AG04449 (cell line): ENCODE measurements at regions not wholly inside any gene's neighbourhood (a gene's known extent, or its start where the extent isn't known, plus 50 kb on each side); places are given as distances from the start of the nearest gene placed in this dataset.

ENCODE experiments used
- CTCF ChIA-PET: fragments of 350-600 bp; formaldehyde crosslinking; extraction: SDS; loops from one replicate; lab custom pipeline; 2021; ENCODE audit warnings: antibody characterized with exemption; lab: Yijun Ruan, JAX
- POLR2A ChIA-PET: fragments of 400-600, 350-600 bp; formaldehyde crosslinking; extraction: SDS; loops from one replicate; lab custom pipeline; 2020; ENCODE audit warnings: antibody characterized with exemption, inconsistent platforms; lab: Yijun Ruan, JAX
- DNase-seq: peaks from one replicate; pipeline ENCODE4 v3.0.0-alpha.2; 2010; ENCODE audit warnings: low read depth, low spot score
- H3K4me3 ChIP-seq: 2 replicates; pipeline ENCODE4 v1.5.1; 2011; ENCODE audit warnings: low read depth, mild to moderate bottlenecking, control low read depth, low read length
- TF ChIP-seq, protein P1 (sequence below): IDR thresholded peaks from one replicate; pipeline ENCODE4 v1.5.1; 2011; ENCODE audit warnings: mild to moderate bottlenecking, moderate library complexity, low read length, control low read depth, inconsistent platforms; ENCODE audit not compliant: insufficient read depth; ENCODE audit errors: missing control alignments

- POLR2A ChIA-PET = no interaction called here
- CTCF ChIA-PET = no interaction called here
- TF ChIP-seq, protein P1, sequence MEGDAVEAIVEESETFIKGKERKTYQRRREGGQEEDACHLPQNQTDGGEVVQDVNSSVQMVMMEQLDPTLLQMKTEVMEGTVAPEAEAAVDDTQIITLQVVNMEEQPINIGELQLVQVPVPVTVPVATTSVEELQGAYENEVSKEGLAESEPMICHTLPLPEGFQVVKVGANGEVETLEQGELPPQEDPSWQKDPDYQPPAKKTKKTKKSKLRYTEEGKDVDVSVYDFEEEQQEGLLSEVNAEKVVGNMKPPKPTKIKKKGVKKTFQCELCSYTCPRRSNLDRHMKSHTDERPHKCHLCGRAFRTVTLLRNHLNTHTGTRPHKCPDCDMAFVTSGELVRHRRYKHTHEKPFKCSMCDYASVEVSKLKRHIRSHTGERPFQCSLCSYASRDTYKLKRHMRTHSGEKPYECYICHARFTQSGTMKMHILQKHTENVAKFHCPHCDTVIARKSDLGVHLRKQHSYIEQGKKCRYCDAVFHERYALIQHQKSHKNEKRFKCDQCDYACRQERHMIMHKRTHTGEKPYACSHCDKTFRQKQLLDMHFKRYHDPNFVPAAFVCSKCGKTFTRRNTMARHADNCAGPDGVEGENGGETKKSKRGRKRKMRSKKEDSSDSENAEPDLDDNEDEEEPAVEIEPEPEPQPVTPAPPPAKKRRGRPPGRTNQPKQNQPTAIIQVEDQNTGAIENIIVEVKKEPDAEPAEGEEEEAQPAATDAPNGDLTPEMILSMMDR = no peak
- no peak overlapping the region for H3K4me3 ChIP-seq
- DNase-seq = no peak
Measured at GRCh38 chr11:28524098-28524497, 415.9 kb downstream of the METTL15 start.

DNA sequence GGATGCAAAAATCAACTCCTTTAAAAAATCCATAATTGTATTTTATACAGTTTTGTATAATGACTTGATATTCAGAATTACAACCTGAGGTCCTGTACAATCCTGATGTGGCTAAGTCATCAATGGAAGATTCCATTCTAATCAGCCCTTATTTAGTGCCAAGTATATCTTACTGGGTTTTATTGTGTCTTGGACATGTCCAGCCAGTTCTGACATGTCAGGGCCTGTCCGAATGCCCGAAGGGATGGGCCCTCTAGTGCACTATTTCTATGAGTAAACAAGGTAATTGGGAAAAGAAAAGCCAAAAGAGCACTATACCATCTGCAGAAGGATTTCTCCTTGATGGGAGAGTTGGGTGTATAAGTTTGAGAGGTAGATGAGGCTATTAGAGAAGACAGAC lies 412.9 kb downstream of the METTL15 start:
- ChIA-PET POLR2A (no interaction called here), CTCF (no interaction called here)
- TF ChIP-seq, protein P1 = no peak
- DNase-seq = no peak
- no peak overlapping the region for H3K4me3 ChIP-seq

DNA sequence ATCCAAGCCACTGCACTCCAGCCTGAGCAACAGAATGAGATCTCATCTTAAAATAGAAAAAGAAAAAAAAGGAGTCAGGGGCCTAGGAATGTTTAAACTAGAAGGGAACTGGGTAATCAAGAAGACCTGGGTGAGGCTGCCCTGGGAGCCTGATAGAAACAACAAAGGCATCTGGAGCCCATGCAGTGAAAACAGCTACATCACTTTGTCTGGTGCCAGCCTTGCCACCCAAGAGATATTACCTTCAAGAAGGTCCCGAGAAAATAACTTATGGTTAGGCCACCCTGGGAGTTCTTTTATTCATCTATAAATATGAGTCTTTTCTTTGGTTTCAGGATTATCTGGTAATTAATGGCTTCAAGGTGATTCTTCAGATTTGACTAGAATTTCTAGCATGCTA lies 412.1 kb downstream of the METTL15 start:
- ChIA-PET CTCF (interaction anchor here (0.6 kb wide), 1 partner anchor 9 kb away, joined by 3 read pairs; no protein-coding TSS in a partner anchor), POLR2A (no interaction called here)
- TF ChIP-seq, protein P1 = no peak
- DNase-seq = no peak
- no peak overlapping the region for H3K4me3 ChIP-seq

DNA sequence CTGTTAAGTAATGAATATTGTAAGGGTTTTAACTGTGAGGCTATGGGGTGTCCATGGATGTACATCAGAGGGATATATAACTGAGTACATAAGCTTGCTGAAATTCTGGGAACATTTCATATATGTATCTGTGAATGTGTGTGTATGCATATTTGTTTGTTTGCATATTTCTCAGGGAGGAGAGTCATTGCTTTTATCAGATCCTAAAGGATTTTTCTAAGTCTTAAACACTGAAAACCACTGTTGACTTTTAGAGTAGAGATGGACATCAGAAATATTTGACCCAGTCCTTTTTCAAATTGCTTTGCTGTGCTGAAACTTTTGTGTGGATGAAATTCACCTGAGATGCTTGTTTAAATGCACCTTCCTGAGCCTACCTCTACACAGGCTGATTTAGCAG lies 410.6 kb downstream of the METTL15 start:
- DNase-seq = no peak
- CTCF ChIA-PET = no interaction called here
- H3K4me3 ChIP-seq = no peak overlapping the region
- TF ChIP-seq, protein P1 = no peak
- POLR2A ChIA-PET = no interaction called here

DNA sequence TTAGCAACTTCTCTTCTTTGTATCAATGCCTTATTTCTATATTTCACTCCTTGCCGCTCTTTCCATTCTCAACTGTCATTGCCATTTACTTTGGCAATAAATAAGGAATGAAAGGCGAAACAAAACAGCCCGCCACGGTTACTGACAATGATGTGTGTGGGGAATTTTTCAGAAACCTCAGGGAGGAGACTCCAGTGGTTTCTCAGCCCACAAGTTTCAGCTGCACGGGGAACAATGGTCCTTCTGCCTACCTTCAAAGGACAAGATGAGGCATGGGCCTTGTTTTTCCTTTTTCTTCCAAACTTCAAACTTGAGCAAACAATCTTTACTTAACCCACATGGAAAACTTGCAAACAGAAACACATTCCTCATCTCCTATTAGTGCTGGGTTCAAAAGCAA lies 409.4 kb downstream of the METTL15 start:
- TF ChIP-seq, protein P1 = no peak
- DNase-seq = no peak
- no peak overlapping the region for H3K4me3 ChIP-seq
- ChIA-PET CTCF (interaction anchor here (0.7 to 1.4 kb wide), 2 partner anchors 8 to 818 kb away, joined by 3 read pairs; no protein-coding TSS in a partner anchor), POLR2A (no interaction called here)

GRCh38 chr11:28514391-28514790 lies 406.2 kb downstream of the METTL15 start:
- no peak for DNase-seq
- CTCF ChIA-PET = interaction anchor here (0.9 kb wide), 1 partner anchor 16 kb away, joined by 4 read pairs; no protein-coding TSS in a partner anchor
- TF ChIP-seq, protein P1 = no peak
- no peak overlapping the region for H3K4me3 ChIP-seq
- POLR2A ChIA-PET = no interaction called here
